Mammary epithelial cell (primary cell): ENCODE measurements at regions not wholly inside any gene's neighbourhood (a gene's known extent, or its start where the extent isn't known, plus 50 kb on each side); places are given as distances from the start of the nearest gene placed in this dataset.

Source experiments
- EZH2 ChIP-seq: IDR thresholded peaks from 2 replicates; pipeline ENCODE4 v1.6.1; 2012; ENCODE audit warnings: low read length, inconsistent platforms, borderline replicate concordance
- TF ChIP-seq, protein P1 (sequence below), 2 donors: IDR thresholded peaks in 1 of 2; conservative IDR thresholded peaks in 1 of 2; 2 replicates each; pipeline ENCODE4 v1.5.1; 2011 to 2012; ENCODE audit warnings: inconsistent platforms in 2 of 2, low read length in 2 of 2, mild to moderate bottlenecking in 2 of 2, control low read depth in 1 of 2, low read depth in 1 of 2; ENCODE audit not compliant: insufficient read depth in 1 of 2; ENCODE audit errors: extremely low read depth in 1 of 2

DNA sequence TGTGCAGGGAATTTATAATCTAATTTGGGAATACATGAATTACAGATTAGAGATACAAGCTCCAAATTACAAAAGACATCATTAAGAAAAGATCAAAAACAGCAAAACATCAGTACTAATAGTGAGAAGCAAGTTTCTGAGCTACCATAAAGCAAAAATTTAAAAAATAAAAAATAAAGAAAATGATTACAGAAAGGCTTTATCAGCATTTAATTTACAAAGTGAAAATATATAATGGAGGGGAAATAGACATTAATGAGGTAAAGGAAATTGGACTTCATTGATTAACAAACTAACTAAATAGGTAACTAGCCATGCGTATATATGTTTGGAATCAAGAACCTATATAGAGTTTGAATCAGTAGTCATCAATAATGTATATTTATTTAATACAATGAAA, 712.9 kb upstream of the DDX18 start:
- TF ChIP-seq EZH2 = no peak
- TF ChIP-seq, protein P1, sequence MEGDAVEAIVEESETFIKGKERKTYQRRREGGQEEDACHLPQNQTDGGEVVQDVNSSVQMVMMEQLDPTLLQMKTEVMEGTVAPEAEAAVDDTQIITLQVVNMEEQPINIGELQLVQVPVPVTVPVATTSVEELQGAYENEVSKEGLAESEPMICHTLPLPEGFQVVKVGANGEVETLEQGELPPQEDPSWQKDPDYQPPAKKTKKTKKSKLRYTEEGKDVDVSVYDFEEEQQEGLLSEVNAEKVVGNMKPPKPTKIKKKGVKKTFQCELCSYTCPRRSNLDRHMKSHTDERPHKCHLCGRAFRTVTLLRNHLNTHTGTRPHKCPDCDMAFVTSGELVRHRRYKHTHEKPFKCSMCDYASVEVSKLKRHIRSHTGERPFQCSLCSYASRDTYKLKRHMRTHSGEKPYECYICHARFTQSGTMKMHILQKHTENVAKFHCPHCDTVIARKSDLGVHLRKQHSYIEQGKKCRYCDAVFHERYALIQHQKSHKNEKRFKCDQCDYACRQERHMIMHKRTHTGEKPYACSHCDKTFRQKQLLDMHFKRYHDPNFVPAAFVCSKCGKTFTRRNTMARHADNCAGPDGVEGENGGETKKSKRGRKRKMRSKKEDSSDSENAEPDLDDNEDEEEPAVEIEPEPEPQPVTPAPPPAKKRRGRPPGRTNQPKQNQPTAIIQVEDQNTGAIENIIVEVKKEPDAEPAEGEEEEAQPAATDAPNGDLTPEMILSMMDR (conservative IDR thresholded peaks at IDR 0.05 in 1 of 2, IDR thresholded peaks at IDR 0.05 in 1 of 2; ENCODE audit: extremely low read depth in 1 of 2, insufficient read depth in 1 of 2, low read depth in 1 of 2, low read length in 2 of 2) = no peak
